Stimulated activated naive CD8-positive, alpha-beta T cell treated with anti-CD3 and anti-CD28 coated beads, Interleukin-15, amount 100 ng/mL, for 72 hours (primary cell): ENCODE measurements at regions not wholly inside any gene's neighbourhood (a gene's known extent, or its start where the extent isn't known, plus 50 kb on each side); places are given as distances from the start of the nearest gene placed in this dataset.
"Not testable (repeated sequence)": the region's sequence is repeated elsewhere in the genome, so short reads cannot be mapped to it uniquely, and the experiment has no call there.

Source experiments
- ATAC-seq: fragments of 150-1000 bp; cut with Tn5 transposase; 2 replicates; pipeline ENCODE4 v1.10.0; 2021; ENCODE audit warnings: mild to moderate bottlenecking, moderate library complexity
- DNase-seq, 2 donors: peaks; one replicate each; pipeline ENCODE4 v3.0.0; 2021 to 2022
- H3K27ac Mint-ChIP-seq, 2 donors: one replicate each; pipeline ENCODE4 v1.8.0; 2022; ENCODE audit warnings: mild to moderate bottlenecking in 2 of 2, mixed read lengths in 2 of 2, moderate library complexity in 2 of 2
- H3K27me3 Mint-ChIP-seq: one replicate; pipeline ENCODE4 v1.8.0; 2022; ENCODE audit warnings: mixed read lengths
- H3K4me1 Mint-ChIP-seq: one replicate; pipeline ENCODE4 v1.8.0; 2022; ENCODE audit warnings: mild to moderate bottlenecking, mixed read lengths
- H3K4me3 Mint-ChIP-seq, 2 donors: one replicate each; pipeline ENCODE4 v1.8.0; 2022; ENCODE audit warnings: mild to moderate bottlenecking in 2 of 2, mixed read lengths in 2 of 2, moderate library complexity in 1 of 2
- H3K9me3 Mint-ChIP-seq, 2 donors: one replicate each; pipeline ENCODE4 v1.8.0; 2022; ENCODE audit warnings: mixed read lengths in 2 of 2

DNA sequence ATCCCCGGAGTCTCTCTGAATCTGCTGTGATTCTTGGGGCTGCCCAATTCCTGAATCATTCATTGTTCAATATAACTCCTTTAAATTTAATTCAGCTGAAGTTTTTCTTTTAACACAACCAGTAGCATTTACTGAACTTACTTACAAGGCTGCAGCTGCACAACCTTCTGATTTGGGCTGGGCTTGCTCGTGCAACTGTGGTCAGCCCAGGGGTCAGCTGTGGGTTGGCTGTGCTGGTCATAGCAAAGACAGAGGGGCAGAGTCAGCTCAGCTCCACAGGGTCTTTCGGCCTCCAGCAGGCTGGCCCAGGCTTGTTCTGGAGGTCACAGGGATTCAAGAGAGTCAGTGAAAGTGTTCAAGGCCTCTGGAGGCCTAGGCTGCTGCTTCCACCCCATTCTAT, 186.1 kb downstream of the MATN1 start:
- ATAC-seq, result no peak
- Mint-ChIP-seq H3K4me1 (no peaks in the 10 kb centered on the region), H3K27ac (peak overlapping the region in 1 of 2 donors; percentile 86), H3K27me3 (no peaks in the 10 kb centered on the region), H3K9me3 (no peaks in the 10 kb centered on the region), H3K4me3 (no peak overlapping the region)
- no peak for DNase-seq

GRCh38 chr1:30536530-30536929, 186.9 kb downstream of the MATN1 start:
- Mint-ChIP-seq H3K9me3 (no peaks in the 10 kb centered on the region), H3K4me3 (no peak overlapping the region), H3K27ac (no peak overlapping the region), H3K27me3 (no peaks in the 10 kb centered on the region), H3K4me1 (no peaks in the 10 kb centered on the region)
- no peak for DNase-seq
- no peak for ATAC-seq

DNA sequence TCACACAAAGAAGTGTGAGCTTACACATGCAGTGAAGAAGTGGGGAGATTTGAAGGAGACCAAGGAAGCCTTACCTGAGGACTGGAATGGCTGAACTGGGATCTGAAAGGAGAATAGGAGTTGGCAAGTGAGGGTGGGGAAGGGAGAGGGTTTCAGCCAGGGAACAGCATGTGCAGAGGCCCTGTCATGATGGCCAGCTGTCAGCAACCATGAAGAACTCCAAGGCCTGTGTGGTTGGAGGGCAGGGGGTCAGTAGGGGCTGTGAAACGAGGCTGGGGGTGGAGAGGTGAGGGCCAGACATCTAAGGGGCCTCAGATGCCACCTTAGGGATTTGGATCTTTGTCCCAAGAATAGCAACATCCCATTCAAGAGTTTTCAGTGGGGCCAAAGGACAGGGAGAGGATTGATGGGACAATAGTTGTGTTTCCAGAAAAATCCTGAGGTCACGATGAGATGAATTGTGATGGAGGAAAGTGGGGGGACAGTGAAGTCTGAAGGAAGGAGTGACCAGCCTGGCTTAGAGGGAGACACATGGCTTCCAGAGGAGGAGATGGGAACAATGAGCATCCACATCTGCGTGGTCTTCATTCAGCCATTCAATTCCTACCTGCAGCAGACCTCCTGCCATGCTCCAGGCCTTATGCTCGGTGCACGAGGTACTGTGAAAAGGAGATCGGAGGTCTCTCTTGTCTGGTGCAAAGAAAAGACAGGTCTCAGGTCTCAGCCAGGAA, 187.6 kb downstream of the MATN1 start:
- Mint-ChIP-seq H3K27me3 (peaks cover 2% of the 10 kb centered on the region), H3K9me3 (no peaks in the 10 kb centered on the region), H3K4me1 (no peaks in the 10 kb centered on the region), H3K4me3 (no peak overlapping the region), H3K27ac (no peak overlapping the region)
- ATAC-seq (no peak), DNase-seq (no peak)

- no peak for ATAC-seq
- no peak overlapping the region for H3K4me3 Mint-ChIP-seq
- no peaks in the 10 kb centered on the region for H3K9me3 Mint-ChIP-seq
- no peak overlapping the region for H3K27ac Mint-ChIP-seq
- no peaks in the 10 kb centered on the region for H3K4me1 Mint-ChIP-seq
- peaks cover 7% of the 10 kb centered on the region for H3K27me3 Mint-ChIP-seq
- no peak for DNase-seq
Observed at GRCh38 chr1:30534551-30534940, 188.8 kb downstream of the MATN1 start.

DNA sequence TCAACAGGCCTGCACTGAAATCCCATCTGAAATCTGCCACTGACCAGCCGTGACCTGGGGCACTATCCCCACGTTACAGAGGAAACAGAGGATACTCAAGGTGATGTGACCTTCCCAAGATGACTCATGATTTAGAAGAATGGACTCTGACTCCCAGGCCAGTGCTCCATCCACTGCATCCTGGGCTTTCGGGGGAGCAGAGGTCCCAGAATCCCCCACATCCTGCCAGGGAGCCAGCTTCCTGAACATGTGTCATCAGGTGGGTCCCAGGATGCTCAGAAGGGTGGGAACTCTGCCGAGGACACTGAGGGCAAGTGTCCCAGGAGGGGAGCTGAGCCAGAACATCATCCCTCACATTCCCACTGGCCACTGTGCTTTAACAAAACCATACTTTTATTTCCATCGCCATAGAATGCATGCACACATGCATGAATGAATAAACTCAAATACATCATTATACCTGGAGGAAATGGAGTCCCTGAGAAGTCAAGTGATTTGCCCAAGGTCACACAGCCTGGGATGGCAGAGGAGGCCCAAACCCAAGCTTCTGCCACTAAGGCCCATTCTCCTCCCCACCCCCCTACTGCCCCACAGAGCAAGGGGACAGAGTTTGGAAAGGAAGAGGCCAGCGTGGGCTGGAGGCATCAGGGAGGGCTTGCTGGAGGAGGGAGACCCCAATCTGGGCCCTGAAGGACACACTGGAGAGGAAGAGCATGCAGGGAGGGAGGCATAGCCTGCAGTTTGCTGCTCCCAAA, 189.4 kb downstream of the MATN1 start:
- no peak overlapping the region for H3K4me3 Mint-ChIP-seq
- no peaks in the 10 kb centered on the region for H3K4me1 Mint-ChIP-seq
- no peaks in the 10 kb centered on the region for H3K9me3 Mint-ChIP-seq
- no peak overlapping the region for H3K27ac Mint-ChIP-seq
- DNase-seq (no peak), ATAC-seq (no peak)
- H3K27me3 Mint-ChIP-seq, result peaks cover 7% of the 10 kb centered on the region

DNA sequence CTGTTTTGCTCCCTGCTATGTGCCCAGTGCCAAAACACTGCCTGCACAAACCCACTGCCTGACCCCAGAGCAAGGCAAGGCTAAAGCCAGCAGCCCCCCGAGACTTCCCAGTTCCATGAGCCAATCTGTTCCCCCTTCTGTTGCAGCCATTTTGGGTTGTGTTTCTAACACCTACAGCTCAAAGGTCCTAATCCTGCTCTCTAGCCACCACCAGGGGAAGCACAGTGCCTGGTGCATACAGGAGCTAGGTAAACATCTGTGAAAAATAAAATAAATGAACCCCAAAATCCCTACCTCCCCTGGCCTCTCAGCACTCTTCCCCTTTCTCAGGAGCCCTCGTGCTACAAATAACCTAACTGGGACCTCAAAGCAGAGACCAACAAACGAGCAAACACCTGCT, 190.2 kb downstream of the MATN1 start:
- Mint-ChIP-seq H3K4me3 (no peak overlapping the region), H3K4me1 (no peaks in the 10 kb centered on the region), H3K9me3 (no peaks in the 10 kb centered on the region), H3K27me3 (peaks cover 7% of the 10 kb centered on the region), H3K27ac (no peak overlapping the region)
- DNase-seq, result no peak
- ATAC-seq, result no peak

DNA sequence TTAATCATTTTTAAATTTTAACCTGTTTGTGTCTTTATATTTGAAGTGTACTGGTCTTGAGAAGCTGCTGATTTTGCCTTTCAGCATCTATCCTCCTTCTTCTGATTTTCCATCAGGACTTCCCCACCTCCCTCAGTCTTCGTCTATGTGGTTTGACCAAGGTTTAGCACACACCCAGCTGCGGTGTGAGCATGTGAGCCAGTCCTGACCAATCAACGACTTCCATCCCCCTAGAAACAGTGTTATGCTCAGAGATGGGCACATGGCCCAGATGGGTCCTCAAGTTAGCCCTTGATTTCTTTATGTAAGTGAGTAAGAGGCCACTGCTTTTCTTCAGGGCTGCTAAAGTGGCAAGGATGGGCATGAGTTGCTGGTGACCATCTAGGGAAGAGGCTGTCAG, 190.8 kb downstream of the MATN1 start:
- Mint-ChIP-seq H3K4me3 (no peak overlapping the region), H3K9me3 (no peaks in the 10 kb centered on the region), H3K27me3 (peaks cover 10% of the 10 kb centered on the region), H3K4me1 (no peaks in the 10 kb centered on the region), H3K27ac (no peak overlapping the region)
- DNase-seq (no peak), ATAC-seq (no peak)

DNA sequence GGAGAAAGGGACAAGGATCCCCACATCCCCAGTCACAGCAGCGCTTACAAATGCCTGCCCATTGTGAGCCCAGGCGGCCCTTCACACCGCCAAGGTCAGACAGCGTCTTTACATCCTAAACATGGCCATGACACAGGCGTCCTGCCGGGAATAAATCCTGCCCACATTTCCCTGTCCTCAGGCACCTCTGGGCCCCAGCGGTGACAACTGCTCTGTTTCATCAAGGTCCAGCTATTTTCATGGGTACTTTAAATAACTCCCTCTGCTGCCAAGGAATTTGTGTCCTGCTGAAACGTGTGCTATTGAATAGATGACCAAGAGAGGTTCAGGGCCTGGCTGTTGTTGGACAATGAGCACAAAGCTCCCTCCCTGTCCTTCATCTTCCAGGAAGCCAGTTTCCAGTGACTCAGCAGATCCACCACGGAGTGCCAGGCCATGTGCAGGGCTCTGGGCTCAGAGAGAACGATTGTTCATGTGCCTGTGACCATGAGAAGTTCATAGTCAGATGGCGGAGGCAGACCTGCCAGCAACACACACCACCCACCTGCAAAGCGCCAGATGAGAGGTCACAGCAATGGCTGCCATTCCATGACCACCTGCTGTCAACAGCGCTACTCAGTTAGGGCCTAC, 195.8 kb downstream of the MATN1 start:
- no peaks in the 10 kb centered on the region for H3K9me3 Mint-ChIP-seq

DNA sequence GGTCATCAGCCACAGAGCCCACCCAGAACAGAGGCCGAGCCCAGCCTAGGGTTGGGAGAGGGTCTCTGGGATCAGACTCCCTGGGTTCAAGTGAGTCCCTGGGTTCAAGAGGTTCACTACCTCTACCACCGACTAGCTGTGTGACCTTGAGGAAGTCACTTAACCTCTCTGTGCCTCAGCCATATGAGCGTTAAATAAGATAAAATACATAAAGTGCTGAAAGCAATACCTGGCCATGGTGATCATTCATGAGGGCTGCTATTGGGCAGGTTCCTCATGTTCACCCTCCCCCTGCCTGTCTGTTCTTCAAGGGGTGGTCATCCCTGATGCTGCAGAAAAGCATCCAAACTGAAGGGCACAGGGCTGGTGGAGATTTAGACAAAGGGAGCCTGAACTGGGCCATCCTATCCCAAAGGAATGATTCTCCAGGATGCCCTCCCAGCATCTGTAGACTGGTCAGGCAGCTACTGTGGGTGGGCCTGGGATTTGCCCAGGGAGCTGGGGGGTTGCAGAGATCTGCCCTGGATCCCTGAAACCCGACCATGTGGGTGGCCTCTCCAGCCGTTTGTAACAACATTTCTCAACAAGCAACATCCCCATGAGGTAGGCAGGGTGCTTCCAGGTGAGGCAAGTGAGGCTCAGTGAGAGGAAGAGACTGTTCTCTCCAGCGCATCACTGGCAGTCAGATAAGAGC, 196.6 kb downstream of the MATN1 start:
- DNase-seq (no peak), ATAC-seq (no peak)
- H3K27ac Mint-ChIP-seq, result no peak overlapping the region
- no peaks in the 10 kb centered on the region for H3K9me3 Mint-ChIP-seq
- H3K4me3 Mint-ChIP-seq, result no peak overlapping the region
- peaks cover 52% of the 10 kb centered on the region for H3K27me3 Mint-ChIP-seq
- no peaks in the 10 kb centered on the region for H3K4me1 Mint-ChIP-seq

More for the DNA sequence above, 195.8 kb downstream of the MATN1 start:
- Mint-ChIP-seq H3K4me1 (no peaks in the 10 kb centered on the region), H3K27ac (no peak overlapping the region), H3K4me3 (no peak overlapping the region), H3K27me3 (peaks cover 44% of the 10 kb centered on the region)
- ATAC-seq (no peak), DNase-seq (no peak)

DNA sequence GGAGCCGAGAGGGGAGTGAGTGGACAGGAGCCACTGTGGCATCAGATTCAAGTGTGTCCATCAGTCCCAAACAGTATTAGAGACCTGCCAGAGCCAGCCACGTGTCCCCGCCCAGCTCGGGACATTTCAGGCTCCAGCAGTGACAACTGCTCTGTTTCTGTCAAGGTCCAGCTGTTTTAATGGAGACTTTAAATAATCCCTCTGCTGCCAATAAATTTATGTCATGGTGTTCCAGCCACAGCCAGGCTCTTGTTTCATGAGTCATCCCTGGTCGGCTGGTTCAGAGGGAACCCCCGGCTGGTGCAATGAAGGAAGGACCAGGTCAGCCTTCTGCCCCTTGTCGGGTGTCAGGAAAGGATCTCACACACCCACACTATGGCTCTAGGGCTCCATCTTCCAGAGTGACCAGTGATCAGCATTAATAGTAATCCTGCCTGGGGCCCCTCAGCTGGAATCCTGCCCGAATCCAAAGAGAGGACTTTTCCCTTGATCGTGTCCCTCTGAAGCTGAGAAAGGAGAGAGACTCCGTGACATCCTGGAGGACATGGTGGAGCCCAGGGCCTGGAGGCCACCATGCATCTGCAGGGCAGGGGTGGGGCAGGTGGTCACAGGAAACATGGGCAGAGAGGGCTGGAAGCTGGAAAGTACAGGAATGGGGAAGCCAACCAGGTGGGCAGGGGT, 197.3 kb downstream of the MATN1 start:
- no peaks in the 10 kb centered on the region for H3K4me1 Mint-ChIP-seq
- peaks cover 59% of the 10 kb centered on the region for H3K27me3 Mint-ChIP-seq
- no peak for ATAC-seq
- H3K4me3 Mint-ChIP-seq, result no peak overlapping the region
- no peaks in the 10 kb centered on the region for H3K9me3 Mint-ChIP-seq
- H3K27ac Mint-ChIP-seq, result peak overlapping the region in 1 of 2 donors; percentile 90
- no peak for DNase-seq

DNA sequence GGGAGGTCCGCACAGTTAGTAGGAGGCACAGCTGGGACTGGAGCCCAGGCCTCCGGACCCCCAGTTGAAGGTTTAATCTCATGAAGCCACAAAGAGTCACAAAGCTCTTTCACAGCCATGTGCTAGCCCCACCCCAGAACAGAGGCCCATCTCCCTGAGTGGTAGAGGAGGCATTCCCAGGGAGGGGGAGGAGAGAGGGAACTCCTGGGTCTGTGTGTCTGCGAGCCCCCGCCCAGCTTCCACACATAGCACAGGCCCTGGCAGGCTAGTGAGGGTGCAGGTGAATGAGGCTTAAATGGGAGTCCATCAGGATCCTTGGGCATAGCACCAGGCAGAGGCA, 197.8 kb downstream of the MATN1 start:
- DNase-seq, result no peak
- Mint-ChIP-seq H3K27ac (no peak overlapping the region), H3K9me3 (no peaks in the 10 kb centered on the region), H3K4me3 (no peak overlapping the region), H3K4me1 (no peaks in the 10 kb centered on the region), H3K27me3 (peaks cover 58% of the 10 kb centered on the region)
- ATAC-seq, result no peak

DNA sequence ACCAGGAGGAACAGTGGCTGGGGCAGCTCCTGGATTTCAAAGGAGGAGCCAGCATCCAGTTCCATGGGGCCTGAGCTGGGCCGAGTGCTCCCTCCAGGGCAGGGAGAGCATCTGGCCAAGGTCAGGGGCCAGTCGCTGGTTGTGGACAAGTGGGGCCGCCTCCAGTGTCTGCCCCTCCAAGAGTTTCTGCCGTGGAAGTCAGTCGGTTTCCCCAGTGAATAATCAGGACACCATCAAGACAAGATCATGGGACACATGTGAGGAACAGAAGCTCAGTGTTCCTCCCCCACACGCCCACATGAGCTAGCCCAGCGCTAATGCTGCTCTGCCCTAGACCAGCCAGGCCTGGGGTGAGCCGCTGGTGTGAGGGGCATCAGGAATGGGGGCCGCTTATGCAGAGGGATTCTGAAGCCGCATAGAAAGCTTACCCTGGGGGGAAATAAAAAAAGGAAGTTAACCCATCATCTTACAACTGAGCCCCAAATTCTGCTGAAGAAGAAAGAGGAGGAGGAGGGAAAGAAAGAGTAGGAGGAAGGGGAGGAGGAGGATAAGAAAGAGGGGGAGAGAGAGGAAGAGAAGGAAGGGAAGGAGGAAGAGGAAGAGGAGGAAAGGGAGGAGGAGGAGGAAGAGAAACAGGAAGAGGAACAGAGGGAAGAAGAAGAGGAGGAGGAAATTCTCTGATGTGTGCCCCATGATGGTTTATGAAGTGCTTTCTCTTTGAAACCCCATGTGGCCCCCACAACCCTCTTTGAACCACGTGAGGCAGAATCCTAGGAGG, 198.4 kb downstream of the MATN1 start:
- DNase-seq, result no peak
- Mint-ChIP-seq H3K27me3 (peaks cover 55% of the 10 kb centered on the region), H3K4me1 (no peaks in the 10 kb centered on the region), H3K27ac (no peak overlapping the region), H3K9me3 (no peaks in the 10 kb centered on the region), H3K4me3 (no peak overlapping the region)
- ATAC-seq, result no peak

DNA sequence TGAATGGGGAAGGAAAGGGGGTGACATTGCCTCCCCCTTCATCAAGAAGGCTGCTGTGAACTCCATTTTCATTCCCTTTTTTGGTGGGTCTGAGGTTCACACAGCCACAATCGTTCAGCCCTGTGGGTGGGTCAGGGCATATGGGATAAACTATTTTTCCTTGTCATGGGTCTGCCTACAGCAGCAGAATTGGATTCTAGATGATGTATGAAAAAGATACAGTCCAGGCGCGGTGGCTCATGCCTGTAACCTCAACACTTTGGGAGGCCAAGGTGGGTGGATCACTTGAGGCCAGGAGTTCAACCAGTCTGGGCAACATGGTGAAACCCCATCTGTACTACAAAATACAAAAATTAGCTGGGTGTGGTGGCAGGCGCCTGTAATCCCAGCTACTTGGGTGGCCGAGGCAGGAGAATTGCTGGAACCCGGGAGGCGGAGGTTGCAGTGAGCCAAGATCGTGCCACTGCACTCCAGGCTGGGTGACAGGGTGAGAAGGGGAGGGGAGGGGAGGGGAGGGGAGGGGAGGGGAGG, 199.3 kb downstream of the MATN1 start:
- peaks cover 55% of the 10 kb centered on the region for H3K27me3 Mint-ChIP-seq
- H3K9me3 Mint-ChIP-seq, H3K27ac Mint-ChIP-seq, H3K4me1 Mint-ChIP-seq, H3K4me3 Mint-ChIP-seq, DNase-seq, ATAC-seq: not testable (repeated sequence)

- Mint-ChIP-seq H3K4me1 (no peaks in the 10 kb centered on the region), H3K4me3 (no peak overlapping the region), H3K27ac (peak overlapping the region in 1 of 2 donors; percentile 2), H3K9me3 (no peaks in the 10 kb centered on the region), H3K27me3 (peaks cover 55% of the 10 kb centered on the region)
- no peak for ATAC-seq
- DNase-seq, result no peak
Observed at GRCh38 chr1:30523055-30524020, 200.0 kb downstream of the MATN1 start.
